ENCODE measurements at regions not wholly inside any gene's neighbourhood (a gene's known extent, or its start where the extent isn't known, plus 50 kb on each side); places are given as distances from the start of the nearest gene placed in this dataset.

DNA sequence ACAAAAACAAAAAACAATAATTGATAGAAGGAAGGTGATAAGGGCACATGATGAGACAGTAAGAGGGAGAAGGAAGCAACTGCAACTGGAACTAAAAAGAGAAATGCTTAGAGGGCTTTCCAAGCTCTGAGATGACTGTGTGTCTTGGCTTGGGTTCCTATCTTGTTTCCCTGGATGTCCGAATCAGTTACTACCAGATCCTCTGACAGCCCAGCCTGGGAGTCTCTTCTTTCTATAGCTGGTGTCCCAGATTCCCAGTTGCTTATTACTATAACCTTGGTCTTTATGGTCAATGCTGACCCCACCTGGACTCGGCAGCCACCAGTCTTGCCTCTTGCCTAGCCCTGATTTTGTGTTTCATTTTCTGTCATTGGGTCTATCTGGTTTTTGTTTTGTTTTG lies 116.4 kb downstream of the RFC3 start:
- Mint-ChIP-seq H3K9me3 (ENCODE audit: low read depth) (no peaks in the 10 kb centered on the region), H3K4me1 (ENCODE audit: low read depth) (peaks cover 8% of the 10 kb centered on the region), H3K27me3 (ENCODE audit: low read depth) (no peaks in the 10 kb centered on the region), H3K4me3 (ENCODE audit: unreplicated experiment) (no peak overlapping the region), H3K36me3 (ENCODE audit: low read depth) (no peaks in the 10 kb centered on the region), H3K27ac (ENCODE audit: unreplicated experiment) (no peak overlapping the region)
- no peak for DNase-seq (ENCODE audit: low spot score)
- no peak for TF ChIP-seq CTCF (IDR thresholded peaks at IDR 0.05)

- Mint-ChIP-seq H3K4me1 (ENCODE audit: low read depth) (peaks cover 8% of the 10 kb centered on the region), H3K9me3 (ENCODE audit: low read depth) (no peaks in the 10 kb centered on the region), H3K4me3 (ENCODE audit: unreplicated experiment) (no peak overlapping the region), H3K27ac (ENCODE audit: unreplicated experiment) (no peak overlapping the region), H3K27me3 (ENCODE audit: low read depth) (no peaks in the 10 kb centered on the region), H3K36me3 (ENCODE audit: low read depth) (no peaks in the 10 kb centered on the region)
- TF ChIP-seq CTCF (IDR thresholded peaks at IDR 0.05) = no peak
- no peak for DNase-seq (ENCODE audit: low spot score)
Measured at GRCh38 chr13:33934951-33935371, 117.0 kb downstream of the RFC3 start.

GRCh38 chr13:33935969-33936368 lies 118.0 kb downstream of the RFC3 start:
- H3K27me3 Mint-ChIP-seq (ENCODE audit: low read depth) = no peaks in the 10 kb centered on the region
- no peak for TF ChIP-seq CTCF (IDR thresholded peaks at IDR 0.05)
- H3K9me3 Mint-ChIP-seq (ENCODE audit: low read depth) = no peaks in the 10 kb centered on the region
- no peak overlapping the region for H3K27ac Mint-ChIP-seq (ENCODE audit: unreplicated experiment)
- no peaks in the 10 kb centered on the region for H3K36me3 Mint-ChIP-seq (ENCODE audit: low read depth)
- H3K4me1 Mint-ChIP-seq (ENCODE audit: low read depth) = peaks cover 9% of the 10 kb centered on the region
- DNase-seq (ENCODE audit: low spot score) = no peak
- no peak overlapping the region for H3K4me3 Mint-ChIP-seq (ENCODE audit: unreplicated experiment)

DNA sequence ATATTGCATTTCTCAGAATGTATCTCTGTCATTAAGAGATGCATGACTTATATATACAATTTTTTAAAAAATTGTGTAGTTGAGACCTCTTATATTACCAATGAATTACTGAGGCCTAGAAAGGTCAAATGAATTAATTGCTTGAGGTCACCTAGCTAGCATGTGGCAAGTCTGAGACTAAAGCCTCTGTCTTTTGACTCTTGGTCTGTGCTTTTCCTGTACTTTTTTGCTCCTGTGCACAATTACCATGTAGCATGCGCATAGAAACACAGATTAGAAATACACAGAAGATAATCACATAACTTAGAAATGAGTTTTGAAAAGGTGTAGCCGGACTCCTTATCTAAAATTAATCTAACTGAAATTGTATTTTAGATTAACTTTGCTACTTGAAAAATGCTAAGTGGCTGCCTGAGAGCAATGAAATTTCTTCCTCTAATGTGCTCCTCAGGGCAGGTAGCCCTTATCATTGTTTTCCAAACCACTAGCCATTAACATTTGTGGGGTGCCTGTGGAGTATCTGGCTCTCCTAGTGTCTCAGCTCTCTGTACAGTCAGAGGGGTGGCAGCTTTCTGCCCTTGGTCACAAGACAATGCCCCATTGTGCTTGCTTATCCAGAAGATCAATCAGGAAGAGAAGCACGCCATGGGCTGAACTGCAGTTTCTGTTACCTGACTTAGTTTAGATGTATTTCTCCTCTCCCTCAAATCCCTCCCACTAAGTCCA lies 119.6 kb downstream of the RFC3 start:
- no peak for DNase-seq (ENCODE audit: low spot score)
- Mint-ChIP-seq H3K4me3 (ENCODE audit: unreplicated experiment) (no peak overlapping the region), H3K36me3 (ENCODE audit: low read depth) (no peaks in the 10 kb centered on the region), H3K4me1 (ENCODE audit: low read depth) (peaks cover 15% of the 10 kb centered on the region), H3K9me3 (ENCODE audit: low read depth) (no peaks in the 10 kb centered on the region), H3K27me3 (ENCODE audit: low read depth) (no peaks in the 10 kb centered on the region), H3K27ac (ENCODE audit: unreplicated experiment) (no peak overlapping the region)
- TF ChIP-seq CTCF (IDR thresholded peaks at IDR 0.05) = no peak

GRCh38 chr13:33940256-33940655 lies 122.3 kb downstream of the RFC3 start:
- no peak overlapping the region for H3K4me3 Mint-ChIP-seq (ENCODE audit: unreplicated experiment)
- no peaks in the 10 kb centered on the region for H3K36me3 Mint-ChIP-seq (ENCODE audit: low read depth)
- H3K27ac Mint-ChIP-seq (ENCODE audit: unreplicated experiment) = no peak overlapping the region
- no peaks in the 10 kb centered on the region for H3K9me3 Mint-ChIP-seq (ENCODE audit: low read depth)
- peaks cover 8% of the 10 kb centered on the region for H3K4me1 Mint-ChIP-seq (ENCODE audit: low read depth)
- TF ChIP-seq CTCF (IDR thresholded peaks at IDR 0.05) = no peak
- H3K27me3 Mint-ChIP-seq (ENCODE audit: low read depth) = no peaks in the 10 kb centered on the region
- DNase-seq (ENCODE audit: low spot score) = no peak
